ENCODE measurements at regions not wholly inside any gene's neighbourhood (a gene's known extent, or its start where the extent isn't known, plus 50 kb on each side); places are given as distances from the start of the nearest gene placed in this dataset.

GRCh38 chr6:124877468-124877867 lies 84.8 kb upstream of the RNF217 start:
- H3K4me3 ChIP-seq: no peak overlapping the region
- no peak for DNase-seq (ENCODE audit: low read depth, low spot score)

GRCh38 chr6:124879110-124879991 lies 82.9 kb upstream of the RNF217 start:
- DNase-seq (ENCODE audit: low read depth, low spot score): no peak
- no peaks in the 10 kb centered on the region for H3K9me3 ChIP-seq (ENCODE audit: low read depth, low read length)
- no peak overlapping the region for H3K4me3 ChIP-seq
- no peak for TF ChIP-seq POLR2AphosphoS5 (IDR thresholded peaks at IDR 0.05; ENCODE audit: borderline replicate concordance, low read depth, low read length)
- no peak for TF ChIP-seq EZH2 (IDR thresholded peaks at IDR 0.05)
- TF ChIP-seq FOXP2 (optimal IDR thresholded peaks at IDR 0.05; ENCODE audit: control extremely low read depth, extremely low read length, insufficient read depth): no peak
- no peaks in the 10 kb centered on the region for H3K36me3 ChIP-seq (ENCODE audit: insufficient read depth, low read length)
- no peak overlapping the region for H3K9ac ChIP-seq (ENCODE audit: insufficient read length)
- no peak overlapping the region for H3K27ac ChIP-seq

More at GRCh38 chr6:124877468-124877867, 84.8 kb upstream of the RNF217 start:
- no peaks in the 10 kb centered on the region for H3K36me3 ChIP-seq (ENCODE audit: insufficient read depth, low read length)
- no peak for TF ChIP-seq EZH2 (IDR thresholded peaks at IDR 0.05)
- TF ChIP-seq POLR2AphosphoS5 (IDR thresholded peaks at IDR 0.05; ENCODE audit: borderline replicate concordance, low read depth, low read length): no peak
- no peak for TF ChIP-seq FOXP2 (optimal IDR thresholded peaks at IDR 0.05; ENCODE audit: control extremely low read depth, extremely low read length, insufficient read depth)
- H3K9ac ChIP-seq (ENCODE audit: insufficient read length): no peak overlapping the region
- H3K9me3 ChIP-seq (ENCODE audit: low read depth, low read length): no peaks in the 10 kb centered on the region
- H3K27ac ChIP-seq: no peak overlapping the region

- TF ChIP-seq EZH2 (IDR thresholded peaks at IDR 0.05): no peak
- no peak for TF ChIP-seq POLR2AphosphoS5 (IDR thresholded peaks at IDR 0.05; ENCODE audit: borderline replicate concordance, low read depth, low read length)
- TF ChIP-seq FOXP2 (optimal IDR thresholded peaks at IDR 0.05; ENCODE audit: control extremely low read depth, extremely low read length, insufficient read depth): no peak
- H3K9me3 ChIP-seq (ENCODE audit: low read depth, low read length): no peaks in the 10 kb centered on the region
- no peak overlapping the region for H3K27ac ChIP-seq
- no peak overlapping the region for H3K9ac ChIP-seq (ENCODE audit: insufficient read length)
- no peak overlapping the region for H3K4me3 ChIP-seq
- H3K36me3 ChIP-seq (ENCODE audit: insufficient read depth, low read length): no peaks in the 10 kb centered on the region
- no peak for DNase-seq (ENCODE audit: low read depth, low spot score)
Observed at GRCh38 chr6:124879992-124880355, 82.3 kb upstream of the RNF217 start.

- Histone ChIP-seq H3K4me3 (peak overlapping the region; percentile 39), H3K36me3 (ENCODE audit: insufficient read depth, low read length) (no peaks in the 10 kb centered on the region), H3K9me3 (ENCODE audit: low read depth, low read length) (no peaks in the 10 kb centered on the region), H3K9ac (ENCODE audit: insufficient read length) (no peak overlapping the region), H3K27ac (no peak overlapping the region)
- no peak for DNase-seq (ENCODE audit: low read depth, low spot score)
- TF ChIP-seq EZH2 (IDR thresholded peaks at IDR 0.05) (no peak), FOXP2 (optimal IDR thresholded peaks at IDR 0.05; ENCODE audit: control extremely low read depth, extremely low read length, insufficient read depth) (no peak), POLR2AphosphoS5 (IDR thresholded peaks at IDR 0.05; ENCODE audit: borderline replicate concordance, low read depth, low read length) (no peak)
Observed at GRCh38 chr6:124881898-124882578, 80.2 kb upstream of the RNF217 start.

- no peaks in the 10 kb centered on the region for H3K36me3 ChIP-seq (ENCODE audit: insufficient read depth, low read length)
- peak overlapping the region; percentile 32; the same call in 1 of the 2 replicates for H3K27ac ChIP-seq
- TF ChIP-seq EZH2 (IDR thresholded peaks at IDR 0.05): no peak
- no peak for TF ChIP-seq POLR2AphosphoS5 (IDR thresholded peaks at IDR 0.05; ENCODE audit: borderline replicate concordance, low read depth, low read length)
- no peak for TF ChIP-seq FOXP2 (optimal IDR thresholded peaks at IDR 0.05; ENCODE audit: control extremely low read depth, extremely low read length, insufficient read depth)
- H3K4me3 ChIP-seq: peak overlapping the region; percentile 39
- no peaks in the 10 kb centered on the region for H3K9me3 ChIP-seq (ENCODE audit: low read depth, low read length)
- no peak overlapping the region for H3K9ac ChIP-seq (ENCODE audit: insufficient read length)
- DNase-seq (ENCODE audit: low read depth, low spot score): peak; percentile 66
Observed at GRCh38 chr6:124882579-124883393, 79.5 kb upstream of the RNF217 start.

GRCh38 chr6:124885171-124885570 lies 77.1 kb upstream of the RNF217 start:
- Histone ChIP-seq H3K27ac (no peak overlapping the region), H3K4me3 (no peak overlapping the region), H3K9ac (ENCODE audit: insufficient read length) (no peak overlapping the region), H3K9me3 (ENCODE audit: low read depth, low read length) (no peaks in the 10 kb centered on the region), H3K36me3 (ENCODE audit: insufficient read depth, low read length) (no peaks in the 10 kb centered on the region)
- no peak for DNase-seq (ENCODE audit: low read depth, low spot score)
- TF ChIP-seq EZH2 (IDR thresholded peaks at IDR 0.05) (no peak), FOXP2 (optimal IDR thresholded peaks at IDR 0.05; ENCODE audit: control extremely low read depth, extremely low read length, insufficient read depth) (no peak), POLR2AphosphoS5 (IDR thresholded peaks at IDR 0.05; ENCODE audit: borderline replicate concordance, low read depth, low read length) (no peak)

- H3K4me3 ChIP-seq: no peak overlapping the region
- no peak for DNase-seq (ENCODE audit: low read depth, low spot score)
- no peaks in the 10 kb centered on the region for H3K9me3 ChIP-seq (ENCODE audit: low read depth, low read length)
- H3K9ac ChIP-seq (ENCODE audit: insufficient read length): no peak overlapping the region
- no peak overlapping the region for H3K27ac ChIP-seq
- TF ChIP-seq EZH2 (IDR thresholded peaks at IDR 0.05) (no peak), FOXP2 (optimal IDR thresholded peaks at IDR 0.05; ENCODE audit: control extremely low read depth, extremely low read length, insufficient read depth) (no peak), POLR2AphosphoS5 (IDR thresholded peaks at IDR 0.05; ENCODE audit: borderline replicate concordance, low read depth, low read length) (no peak)
- no peaks in the 10 kb centered on the region for H3K36me3 ChIP-seq (ENCODE audit: insufficient read depth, low read length)
Observed at GRCh38 chr6:124887872-124888580, 74.2 kb upstream of the RNF217 start.

Data from SK-N-MC (cell line).